HCT116 (cell line): ENCODE measurements at regions not wholly inside any gene's neighbourhood (a gene's known extent, or its start where the extent isn't known, plus 50 kb on each side); places are given as distances from the start of the nearest gene placed in this dataset.

Experiments
- ATAC-seq: fragments of 200-7000 bp; cut with Tn5 transposase; 2 replicates; pipeline ENCODE4 v1.9.1; 2020; ENCODE audit warnings: mild to moderate bottlenecking, moderate library complexity
- BruUV-seq: library from RNA; stranded (reverse); fragments of 400-500 nt; replicated peaks from 2 replicates; lab custom pipeline; 2021; lab: Mats Ljungman, UMichigan
- CTCF ChIA-PET: fragments of 300-600 bp; sonication (Branson Sonifier 250); formaldehyde crosslinking; loops from one replicate; lab custom pipeline; 2021; ENCODE audit warnings: antibody characterized with exemption; lab: Charles Lee
- POLR2A ChIA-PET: fragments of 300-600, 350-600 bp; sonication (Branson Sonifier 250); formaldehyde crosslinking; loops from one replicate; lab custom pipeline; 2021; ENCODE audit warnings: antibody characterized with exemption; lab: Charles Lee
- RAD21 ChIA-PET, 2 experiments: fragments of 300-600 bp; sonication (Branson Sonifier 250); formaldehyde crosslinking; loops; one replicate each; lab custom pipeline; 2023; ENCODE audit warnings: low total read pairs in 2 of 2; ENCODE audit not compliant: uncharacterized antibody in 2 of 2, unreplicated experiment in 2 of 2, low non-redundant PET in 1 of 2; lab: Charles Lee
- DNase-seq: peaks from one replicate; pipeline ENCODE4 v3.0.0-alpha.2; 2010; ENCODE audit warnings: low read depth, low spot score
- H2AFZ ChIP-seq: fragments of 200-600 bp; shearing (Covaris generic), sonication (generic); 2 replicates; pipeline ENCODE4 v1.6.1; 2017; ENCODE audit warnings: low read depth, mixed run types, mixed read lengths, antibody characterized with exemption, low read length; ENCODE audit not compliant: poor library complexity, severe bottlenecking
- H3K27ac ChIP-seq: 2 replicates; pipeline ENCODE4 v1.5.1; 2012; ENCODE audit warnings: low read depth, low read length
- H3K27me3 ChIP-seq: fragments of 200-600 bp; sonication (generic); 2 replicates; pipeline ENCODE4 v1.6.1; 2016; ENCODE audit warnings: mixed run types, low read length, mixed read lengths; ENCODE audit not compliant: insufficient read depth
- H3K36me3 ChIP-seq, 2 experiments: fragments of 200-500 bp in 1 of 2; fragments of 200-600 bp in 1 of 2; sonication (Bioruptor generic) in 1 of 2; sonication (generic) in 1 of 2; 2 replicates each; pipeline versions ENCODE4 v1.5.1 to v1.6.1; 2014 to 2016; ENCODE audit warnings: low read length in 2 of 2, inconsistent platforms in 1 of 2, mixed read lengths in 1 of 2, mixed run types in 1 of 2; ENCODE audit not compliant: insufficient read depth in 2 of 2, control insufficient read depth in 1 of 2
- H3K4me1 ChIP-seq, 2 experiments: fragments of 200-600 bp in 1 of 2; sonication (generic) in 1 of 2; 2 replicates each; pipeline versions ENCODE4 v1.5.1 to v1.6.1; 2012 to 2017; ENCODE audit warnings: low read length in 2 of 2, inconsistent platforms in 1 of 2, mild to moderate bottlenecking in 1 of 2, mixed read lengths in 1 of 2, mixed run types in 1 of 2, moderate library complexity in 1 of 2; ENCODE audit not compliant: insufficient read depth in 2 of 2, control insufficient read depth in 1 of 2
- H3K4me2 ChIP-seq: fragments of 200-600 bp; sonication (generic); 2 replicates; pipeline ENCODE4 v1.6.1; 2017; ENCODE audit warnings: mixed run types, low read length, mixed read lengths
- H3K4me3 ChIP-seq, 2 experiments: fragments of 200-600 bp in 1 of 2; sonication (generic) in 1 of 2; replicated peaks in 1 of 2; 2 replicates each; pipeline ENCODE4 v1.5.1; 2011 to 2016; ENCODE audit warnings: low read length in 2 of 2, control low read depth in 1 of 2, low read depth in 1 of 2, mild to moderate bottlenecking in 1 of 2, mixed read lengths in 1 of 2, mixed run types in 1 of 2
- H3K79me2 ChIP-seq: fragments of 200-600 bp; sonication (generic); 2 replicates; pipeline ENCODE4 v1.6.1; 2017; ENCODE audit warnings: mild to moderate bottlenecking, mixed run types, low read length, moderate library complexity, mixed read lengths; ENCODE audit not compliant: insufficient read depth
- H3K9ac ChIP-seq: fragments of 200-600 bp; sonication (generic); 2 replicates; pipeline ENCODE4 v1.6.1; 2016; ENCODE audit warnings: low read length, mixed read lengths
- H3K9me2 ChIP-seq: fragments of 200-600 bp; sonication (generic), shearing (Covaris generic); 2 replicates; pipeline ENCODE4 v1.6.1; 2017; ENCODE audit warnings: mixed run types, mild to moderate bottlenecking, moderate library complexity; ENCODE audit not compliant: insufficient read depth
- H3K9me3 ChIP-seq, 2 experiments: fragments of 200-500 bp in 1 of 2; fragments of 200-600 bp in 1 of 2; sonication (Bioruptor generic) in 1 of 2; sonication (generic) in 1 of 2; 2 replicates each; pipeline ENCODE4 v1.6.1; 2014 to 2017; ENCODE audit warnings: low read length in 2 of 2, mixed read lengths in 2 of 2, inconsistent platforms in 1 of 2, low read depth in 1 of 2, mild to moderate bottlenecking in 1 of 2, mixed run types in 1 of 2, moderate library complexity in 1 of 2; ENCODE audit not compliant: control insufficient read depth in 1 of 2, insufficient read depth in 1 of 2
- H4K20me1 ChIP-seq: fragments of 200-600 bp; sonication (generic), shearing (Covaris generic); 2 replicates; pipeline ENCODE4 v1.6.1; 2017; ENCODE audit warnings: mixed run types, mild to moderate bottlenecking, moderate library complexity; ENCODE audit not compliant: insufficient read depth
- CBX3 ChIP-seq: IDR thresholded peaks from 2 replicates; pipeline ENCODE4 v1.6.1; 2012; ENCODE audit warnings: low read depth
- EGR1 ChIP-seq: IDR thresholded peaks from 2 replicates; pipeline ENCODE4 v1.6.1; 2012; ENCODE audit warnings: low read depth
- ELF1 ChIP-seq: IDR thresholded peaks from 2 replicates; pipeline ENCODE4 v1.6.1; 2012; ENCODE audit warnings: low read depth, borderline replicate concordance
- EZH2phosphoT487 ChIP-seq: fragments of 200-600 bp; IDR thresholded peaks from 2 replicates; pipeline ENCODE4 v1.6.1; 2018; ENCODE audit warnings: antibody characterized with exemption, borderline replicate concordance
- FOSL1 ChIP-seq: IDR thresholded peaks from 2 replicates; pipeline ENCODE4 v1.6.1; 2012; ENCODE audit warnings: low read depth
- JUND ChIP-seq: IDR thresholded peaks from 2 replicates; pipeline ENCODE4 v1.6.1; 2012
- MAX ChIP-seq: IDR thresholded peaks from 2 replicates; pipeline ENCODE4 v1.6.1; 2012
- RAD21 ChIP-seq: IDR thresholded peaks from 2 replicates; pipeline ENCODE4 v1.6.1; 2012; ENCODE audit warnings: low read depth, mild to moderate bottlenecking
- REST ChIP-seq: IDR thresholded peaks from 2 replicates; pipeline ENCODE4 v1.6.1; 2012; ENCODE audit warnings: low read depth
- SIN3A ChIP-seq: IDR thresholded peaks from 2 replicates; pipeline ENCODE4 v1.6.1; 2012; ENCODE audit warnings: low read depth
- TCF7L2 ChIP-seq: IDR thresholded peaks from 2 replicates; pipeline ENCODE4 v1.7.0; 2011; ENCODE audit warnings: borderline replicate concordance, inconsistent platforms; ENCODE audit not compliant: insufficient read depth, insufficient read length; ENCODE audit errors: extremely low read depth
- intact Hi-C: fragments of 100-400 bp; cut with micrococcal nuclease; formaldehyde crosslinking; loops from 2 replicates; pipeline ENCODE4 v1.10.0; 2022
- TF ChIP-seq, protein P1 (sequence below), 3 experiments: fragments of 200-600 bp in 1 of 3; sonication (generic) in 1 of 3; IDR thresholded peaks in 2 of 3; conservative IDR thresholded peaks in 1 of 3; 2 replicates each; pipeline ENCODE4 v1.5.1; 2012 to 2017; ENCODE audit warnings: low read depth in 2 of 3, low read length in 2 of 3, antibody characterized with exemption in 1 of 3, borderline replicate concordance in 1 of 3, control low read depth in 1 of 3, mild to moderate bottlenecking in 1 of 3, mixed read lengths in 1 of 3, mixed run types in 1 of 3, moderate library complexity in 1 of 3; ENCODE audit not compliant: insufficient read depth in 1 of 3

DNA sequence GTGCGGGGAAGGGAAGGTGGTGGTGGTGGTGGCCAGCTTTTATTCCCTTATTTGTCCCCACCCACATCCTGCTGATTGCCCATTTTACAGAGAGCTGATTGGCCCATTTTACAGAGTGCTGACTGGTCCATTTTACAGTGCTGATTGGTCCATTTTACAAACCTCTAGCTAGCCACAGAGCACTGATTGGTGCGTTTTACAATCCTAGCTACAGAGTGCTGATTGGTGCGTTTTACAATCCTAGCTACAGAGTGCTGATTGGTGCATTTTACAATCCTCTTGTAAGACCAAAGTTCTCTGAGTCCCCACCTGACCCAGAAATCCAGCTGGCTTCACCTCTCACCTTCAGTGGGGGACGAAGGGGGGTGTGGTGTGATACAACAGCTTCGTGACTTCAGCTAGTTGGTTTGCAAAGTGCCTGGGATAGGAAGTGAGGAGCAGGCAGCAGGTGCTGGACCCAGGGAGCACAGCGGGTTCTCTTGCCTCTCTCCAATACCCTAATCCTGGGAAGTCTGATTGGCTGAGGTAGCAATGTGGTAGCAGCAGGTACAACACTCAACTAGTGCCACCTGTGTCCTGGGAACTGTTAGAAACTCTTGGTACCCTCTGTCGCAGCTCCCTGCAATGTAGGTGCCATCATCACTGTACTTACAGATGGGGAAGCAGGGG, 92.1 kb downstream of the BARX1 start:
- DNase-seq (no peak), ATAC-seq (no peak)
- TF ChIP-seq CBX3 (no peak), REST (no peak)
- Histone ChIP-seq H3K9ac (no peak overlapping the region), H3K4me1 (no peaks in the 10 kb centered on the region), H3K27ac (no peak overlapping the region), H3K4me2 (no peak overlapping the region), H3K79me2 (no peaks in the 10 kb centered on the region), H3K27me3 (no peaks in the 10 kb centered on the region; the same call in 1 of the 2 replicates), H3K4me3 (no peak overlapping the region), H3K36me3 (no peaks in the 10 kb centered on the region), H3K9me2 (no peaks in the 10 kb centered on the region), H3K9me3 (no peaks in the 10 kb centered on the region), H2AFZ (no peak overlapping the region), H4K20me1 (no peaks in the 10 kb centered on the region)
- intact Hi-C loops = no loop called here
- POLR2A ChIA-PET = no interaction called here
- CTCF ChIA-PET = interaction anchor here (0.7 kb wide), 1 partner anchor 27 kb away, joined by 8 read pairs; no protein-coding TSS in a partner anchor
- RAD21 ChIA-PET = no interaction called here
- BruUV-seq = no TSS peak

- H3K27me3 ChIP-seq = peaks cover 9% of the 10 kb centered on the region; the same call in 1 of the 2 replicates
- CTCF ChIA-PET = interaction anchor here (0.7 kb wide), 1 partner anchor 28 kb away, joined by 8 read pairs; no protein-coding TSS in a partner anchor
- no peaks in the 10 kb centered on the region for H3K4me1 ChIP-seq
- H3K36me3 ChIP-seq = no peaks in the 10 kb centered on the region
- H4K20me1 ChIP-seq = no peaks in the 10 kb centered on the region
- RAD21 ChIA-PET = no interaction called here
- no peak overlapping the region for H2AFZ ChIP-seq
- H3K27ac ChIP-seq = no peak overlapping the region
- no peak overlapping the region for H3K4me2 ChIP-seq
- no peaks in the 10 kb centered on the region for H3K79me2 ChIP-seq
- ATAC-seq (no peak), DNase-seq (no peak)
- H3K4me3 ChIP-seq = no peak overlapping the region
- H3K9me3 ChIP-seq = no peaks in the 10 kb centered on the region
- POLR2A ChIA-PET = no interaction called here
- intact Hi-C loops = no loop called here
- H3K9ac ChIP-seq = no peak overlapping the region
- no peaks in the 10 kb centered on the region for H3K9me2 ChIP-seq
- no TSS peak for BruUV-seq
- TF ChIP-seq SIN3A = no peak
- TF ChIP-seq FOSL1 = no peak
- TF ChIP-seq, protein P1, sequence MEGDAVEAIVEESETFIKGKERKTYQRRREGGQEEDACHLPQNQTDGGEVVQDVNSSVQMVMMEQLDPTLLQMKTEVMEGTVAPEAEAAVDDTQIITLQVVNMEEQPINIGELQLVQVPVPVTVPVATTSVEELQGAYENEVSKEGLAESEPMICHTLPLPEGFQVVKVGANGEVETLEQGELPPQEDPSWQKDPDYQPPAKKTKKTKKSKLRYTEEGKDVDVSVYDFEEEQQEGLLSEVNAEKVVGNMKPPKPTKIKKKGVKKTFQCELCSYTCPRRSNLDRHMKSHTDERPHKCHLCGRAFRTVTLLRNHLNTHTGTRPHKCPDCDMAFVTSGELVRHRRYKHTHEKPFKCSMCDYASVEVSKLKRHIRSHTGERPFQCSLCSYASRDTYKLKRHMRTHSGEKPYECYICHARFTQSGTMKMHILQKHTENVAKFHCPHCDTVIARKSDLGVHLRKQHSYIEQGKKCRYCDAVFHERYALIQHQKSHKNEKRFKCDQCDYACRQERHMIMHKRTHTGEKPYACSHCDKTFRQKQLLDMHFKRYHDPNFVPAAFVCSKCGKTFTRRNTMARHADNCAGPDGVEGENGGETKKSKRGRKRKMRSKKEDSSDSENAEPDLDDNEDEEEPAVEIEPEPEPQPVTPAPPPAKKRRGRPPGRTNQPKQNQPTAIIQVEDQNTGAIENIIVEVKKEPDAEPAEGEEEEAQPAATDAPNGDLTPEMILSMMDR (IDR thresholded peaks at IDR 0.05 in 2 of 3, conservative IDR thresholded peaks at IDR 0.05 in 1 of 3; ENCODE audit: borderline replicate concordance in 1 of 3, insufficient read depth in 1 of 3, low read depth in 2 of 3, low read length in 2 of 3) = no peak
- no peak for TF ChIP-seq TCF7L2
- no peak for TF ChIP-seq JUND
- no peak for TF ChIP-seq RAD21
- TF ChIP-seq MAX = no peak
- no peak for TF ChIP-seq ELF1
- no peak for TF ChIP-seq EZH2phosphoT487
- TF ChIP-seq EGR1 = no peak
These were observed 93.3 kb downstream of the BARX1 start for GRCh38 chr9:93861736-93862358.
